Ramos (cell line): ENCODE measurements at regions not wholly inside any gene's neighbourhood (a gene's known extent, or its start where the extent isn't known, plus 50 kb on each side); places are given as distances from the start of the nearest gene placed in this dataset.

Experiments
- in situ Hi-C: fragments of 300-500 bp; cut with MboI; formaldehyde crosslinking; loops from one replicate; pipeline ENCODE4 v1.14.3; 2022; ENCODE audit warnings: low sequenced_read_pairs; ENCODE audit not compliant: unreplicated experiment

- in situ Hi-C loops: no loop called here
These were observed 281.3 kb downstream of the SOX9 start for GRCh38 chr17:72401883-72402726.

DNA sequence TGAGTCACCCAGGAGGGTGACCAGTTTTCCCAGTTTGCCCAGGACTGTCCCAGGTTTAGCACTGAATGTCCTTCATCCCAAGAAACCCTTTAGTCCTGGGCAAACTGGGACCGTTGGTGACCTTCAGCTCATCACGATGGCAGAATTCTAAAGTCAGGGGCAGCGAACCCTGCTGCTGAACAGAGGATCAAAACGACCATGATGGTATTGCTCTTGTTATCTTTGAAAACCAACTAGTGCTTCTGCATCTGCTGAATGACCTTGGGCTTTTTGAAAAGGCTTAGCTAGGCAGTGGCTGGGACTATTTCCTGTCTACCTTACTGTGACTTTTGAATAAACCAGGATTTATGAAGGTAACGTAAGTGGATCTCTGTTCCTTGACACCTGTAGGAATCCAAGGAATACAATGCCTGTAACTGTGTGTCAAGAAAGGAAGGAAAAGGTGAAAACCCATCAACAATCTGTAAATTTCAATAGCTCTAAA is 281.9 kb downstream of the SOX9 start:
- in situ Hi-C loops: no loop called here

DNA sequence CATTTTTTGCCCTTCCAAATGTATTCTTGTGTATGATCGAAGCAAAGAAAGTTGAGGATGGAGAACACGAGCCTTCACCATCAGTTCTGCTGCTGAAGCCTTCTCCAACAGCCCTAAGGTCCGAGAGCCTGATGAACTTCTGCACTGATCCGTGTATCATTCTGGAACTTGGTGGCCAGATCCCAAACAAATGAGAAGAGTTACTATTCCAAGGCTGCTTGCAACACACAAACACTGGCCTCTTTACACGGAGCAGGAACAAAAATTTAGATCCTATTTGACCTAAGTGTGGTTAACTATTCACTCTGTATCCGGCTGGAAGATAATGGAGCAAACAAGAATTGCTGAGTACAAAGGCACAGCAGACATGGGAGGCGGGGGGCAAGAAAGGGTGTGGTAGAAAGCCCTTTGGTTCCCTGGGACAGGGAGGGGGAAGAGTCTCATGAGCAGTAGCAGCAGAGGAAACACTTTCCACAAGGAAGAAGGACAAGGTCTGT is 282.9 kb downstream of the SOX9 start:
- in situ Hi-C loops: no loop called here

DNA sequence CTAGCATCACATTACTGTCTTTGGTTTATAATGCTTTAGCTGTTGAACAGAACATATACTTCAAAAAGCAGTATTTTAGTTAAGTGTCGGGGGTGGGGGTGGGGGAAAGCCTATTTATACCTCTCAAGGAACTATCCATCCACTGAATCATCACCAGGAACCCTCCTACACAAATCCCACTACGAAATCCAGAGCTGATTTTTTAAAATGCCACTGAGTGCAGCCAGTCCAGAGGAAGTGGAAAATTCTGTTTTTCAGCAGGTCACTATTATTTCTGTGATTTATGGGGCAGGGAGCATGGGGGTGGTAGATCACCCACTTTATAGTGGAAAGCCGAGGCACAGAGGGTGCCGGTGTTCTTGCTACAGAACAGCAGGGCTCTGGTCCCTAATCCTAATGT is 284.1 kb downstream of the SOX9 start:
- in situ Hi-C loops: no loop called here

DNA sequence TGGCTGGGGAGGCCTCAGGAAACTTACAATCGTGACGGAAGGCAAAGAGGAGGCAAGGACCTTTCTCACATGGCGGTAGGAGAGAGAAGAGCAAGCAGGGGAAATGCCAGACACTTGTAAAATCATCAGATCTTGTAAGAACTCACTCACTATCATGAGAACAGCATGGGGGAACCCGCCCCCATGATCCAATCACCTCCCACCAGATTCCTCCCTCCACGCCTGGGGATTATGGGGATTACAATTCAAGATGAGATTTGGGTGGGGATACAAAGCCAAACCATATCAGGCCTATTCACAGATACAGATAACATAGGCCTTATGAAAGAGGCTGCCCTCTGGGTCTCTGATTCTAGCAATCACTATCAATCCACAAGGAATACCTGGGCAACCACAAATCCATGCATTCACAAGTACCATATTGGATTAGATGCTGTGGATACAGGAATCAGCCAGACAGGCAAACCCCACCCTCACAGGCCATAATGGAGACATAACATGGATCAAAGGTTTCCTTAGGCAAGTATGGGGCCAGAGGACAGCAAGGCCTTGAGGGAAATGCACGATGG is 284.9 kb downstream of the SOX9 start:
- in situ Hi-C loops: no loop called here

DNA sequence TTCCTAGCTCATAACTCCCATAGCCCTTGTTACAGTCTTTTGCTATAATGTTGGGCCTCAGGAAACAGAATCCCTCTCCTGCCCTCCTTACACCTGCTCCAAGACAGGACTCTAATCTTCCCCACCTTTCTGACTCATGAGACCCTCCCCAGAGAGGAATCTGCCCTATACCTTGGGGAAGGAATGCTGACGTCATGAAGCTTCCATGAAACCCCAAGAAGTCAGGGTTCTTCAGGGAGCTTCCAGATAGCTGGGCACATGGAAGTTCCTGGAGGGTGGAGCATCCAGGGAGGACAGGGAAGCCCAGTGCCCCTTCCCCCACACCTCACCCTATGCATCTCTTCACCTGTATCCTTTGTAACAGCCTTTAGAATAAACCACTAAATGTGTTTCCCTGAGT is 285.7 kb downstream of the SOX9 start:
- in situ Hi-C loops: no loop called here

- in situ Hi-C loops: no loop called here
These were observed 286.6 kb downstream of the SOX9 start for GRCh38 chr17:72407336-72407909.

GRCh38 chr17:72407931-72408330 is 287.1 kb downstream of the SOX9 start:
- in situ Hi-C loops: no loop called here

GRCh38 chr17:72408641-72409040 is 287.8 kb downstream of the SOX9 start:
- in situ Hi-C loops: no loop called here

DNA sequence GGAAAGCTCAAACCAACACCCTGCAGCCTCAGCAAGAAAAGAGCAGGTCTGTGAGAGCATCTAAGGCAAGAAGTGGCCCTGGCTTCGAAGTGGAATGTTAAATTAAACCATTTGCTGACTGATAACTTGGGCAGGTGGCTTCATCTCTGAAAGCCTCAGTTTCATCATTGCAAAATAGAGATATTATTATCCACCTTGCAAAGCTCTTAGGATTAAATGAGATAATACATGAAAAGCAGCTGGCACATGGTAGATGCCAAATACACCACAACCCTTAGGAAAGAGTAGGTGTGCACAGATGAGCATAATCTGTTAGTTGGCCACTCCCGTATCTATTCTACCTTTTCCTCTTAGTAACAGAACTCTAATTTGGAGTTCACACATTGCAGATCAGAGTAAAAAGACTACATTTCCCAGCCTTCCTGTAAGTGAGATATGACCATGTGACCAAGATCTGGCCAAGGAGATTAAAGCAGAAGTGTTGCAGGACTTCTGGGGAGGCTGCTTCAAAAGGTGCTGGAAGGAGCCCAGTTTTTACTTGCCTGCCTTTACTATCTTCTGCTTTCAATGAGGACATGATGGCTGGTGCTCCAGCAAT is 288.7 kb downstream of the SOX9 start:
- in situ Hi-C loops: no loop called here

DNA sequence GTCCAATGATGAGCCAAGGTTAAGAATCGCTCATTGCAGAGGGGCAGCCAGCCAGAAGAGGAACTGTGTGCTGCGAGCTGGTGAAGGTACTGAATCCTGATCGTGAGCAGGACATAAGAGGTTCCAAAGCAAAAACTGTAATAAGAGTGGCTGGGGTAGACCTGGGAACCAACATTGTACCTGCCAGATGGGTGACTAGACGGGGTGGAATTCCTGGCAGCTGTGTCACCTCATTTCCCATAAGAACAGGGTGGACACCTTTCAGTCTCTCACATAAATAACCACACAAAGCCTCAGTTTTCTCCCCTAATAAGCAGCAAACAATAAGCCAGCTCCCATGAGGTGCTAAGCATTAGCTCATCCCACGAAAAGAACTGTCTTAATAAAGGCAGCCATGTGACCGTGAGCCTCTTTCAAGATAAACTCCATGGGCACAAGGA is 290.3 kb downstream of the SOX9 start:
- in situ Hi-C loops: no loop called here

GRCh38 chr17:72412650-72413076 is 291.8 kb downstream of the SOX9 start:
- in situ Hi-C loops: no loop called here

DNA sequence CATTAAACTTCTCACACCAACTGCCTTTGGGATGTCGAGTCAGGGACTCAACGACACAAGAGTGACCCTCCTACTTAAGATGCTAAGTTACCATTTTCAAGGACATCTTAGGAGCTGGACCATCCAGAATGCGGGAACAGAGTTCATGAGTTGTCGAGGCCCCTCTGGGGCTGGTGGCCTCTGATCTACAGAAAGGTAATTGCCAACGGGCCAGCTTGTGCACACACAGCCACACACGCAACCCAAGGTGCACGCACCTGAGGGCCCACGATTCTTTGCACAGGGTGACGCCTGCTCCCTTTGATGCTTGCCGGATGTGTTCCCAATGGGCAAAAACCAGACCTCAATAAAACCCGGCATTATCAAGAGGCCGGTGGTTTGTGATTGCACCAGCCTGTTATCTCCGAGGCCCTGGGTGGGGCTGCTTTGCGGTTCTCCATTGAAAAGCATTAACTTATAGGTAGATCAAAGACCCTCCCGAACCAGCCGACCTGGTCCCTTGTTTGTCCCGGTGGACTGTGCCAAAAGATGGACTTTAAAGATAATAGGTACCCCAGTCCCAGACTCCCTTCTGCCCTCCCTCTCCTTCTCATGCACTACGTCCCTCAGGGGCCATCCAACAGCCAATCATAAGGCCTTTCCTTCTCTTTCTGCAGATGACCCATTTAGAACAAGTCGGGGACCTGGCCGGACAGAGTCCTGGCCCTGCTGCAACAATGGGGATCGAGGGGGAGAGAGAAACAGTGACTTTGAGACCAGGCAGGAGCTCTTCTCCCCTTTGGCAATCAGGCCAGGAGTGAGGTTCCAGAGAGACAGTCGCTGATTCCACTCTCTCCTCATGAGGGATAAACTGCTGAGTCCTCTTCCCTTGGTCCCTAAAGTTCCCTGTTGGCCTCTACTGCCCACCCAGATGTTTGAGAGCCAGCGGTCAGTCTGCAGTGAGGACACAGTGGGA is 292.5 kb downstream of the SOX9 start:
- in situ Hi-C loops: no loop called here

- in situ Hi-C loops: no loop called here
These were observed 293.2 kb downstream of the SOX9 start for GRCh38 chr17:72414032-72414396.

DNA sequence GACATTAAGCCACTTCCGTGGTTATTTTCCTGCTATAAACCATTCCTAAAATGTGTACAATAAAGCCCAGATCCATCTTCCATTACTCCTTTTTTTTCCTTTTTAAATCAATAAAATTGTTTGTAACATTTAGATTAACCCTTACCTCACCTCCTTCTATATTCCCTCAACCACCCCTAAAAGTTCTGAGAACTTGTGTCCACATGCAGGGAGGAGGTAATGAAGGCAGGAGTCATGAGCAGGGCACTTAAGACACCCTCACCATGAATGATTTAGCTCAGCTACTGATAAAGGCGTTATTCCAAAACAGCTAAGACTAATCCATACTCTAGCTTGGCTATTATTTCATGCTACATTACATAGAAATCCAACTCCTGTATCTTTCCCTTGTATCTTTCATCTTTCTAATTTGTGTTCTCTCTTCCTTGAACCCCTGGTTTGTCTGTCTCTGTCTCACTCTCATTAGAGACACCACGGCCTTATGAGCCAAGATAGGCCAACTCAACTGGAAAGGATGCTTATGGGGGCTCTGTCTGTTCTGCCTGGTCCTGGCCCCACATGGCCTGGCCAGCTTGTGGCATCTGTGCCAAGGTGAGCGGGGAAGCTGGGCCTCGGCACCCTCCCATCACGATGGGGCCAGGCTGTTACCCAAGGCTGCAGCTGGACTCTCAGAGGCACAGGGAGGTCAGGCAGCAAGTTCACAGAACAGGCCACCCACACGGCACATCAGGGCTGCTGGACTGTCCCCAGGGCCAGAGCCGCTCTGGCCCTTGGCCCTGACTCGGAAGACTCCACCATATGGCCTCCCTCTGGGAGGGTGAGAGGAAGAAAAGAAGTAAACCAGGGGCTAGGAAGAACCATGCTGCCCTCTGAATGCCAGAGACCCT is 294.4 kb downstream of the SOX9 start:
- in situ Hi-C loops: no loop called here

GRCh38 chr17:72416054-72416675 is 295.3 kb downstream of the SOX9 start:
- in situ Hi-C loops: no loop called here

DNA sequence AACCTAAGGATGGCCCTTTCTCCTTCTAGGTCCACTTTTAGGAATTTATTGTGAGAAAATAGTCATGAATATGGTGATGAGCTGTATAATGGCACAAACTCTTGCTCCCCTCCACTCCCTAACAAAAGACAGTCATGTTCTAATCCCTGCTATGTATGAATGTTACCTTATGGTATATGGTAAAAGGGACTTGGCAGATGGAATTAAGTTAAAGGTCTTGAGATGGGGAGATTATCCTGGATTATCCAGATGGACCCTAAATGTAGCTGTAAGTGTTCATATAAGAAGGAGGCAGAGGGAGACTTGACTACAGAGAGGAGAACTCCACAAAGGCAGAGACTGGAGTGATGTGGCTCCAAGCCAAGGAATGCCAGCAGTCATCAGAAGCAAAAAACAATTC is 296.1 kb downstream of the SOX9 start:
- in situ Hi-C loops: no loop called here

DNA sequence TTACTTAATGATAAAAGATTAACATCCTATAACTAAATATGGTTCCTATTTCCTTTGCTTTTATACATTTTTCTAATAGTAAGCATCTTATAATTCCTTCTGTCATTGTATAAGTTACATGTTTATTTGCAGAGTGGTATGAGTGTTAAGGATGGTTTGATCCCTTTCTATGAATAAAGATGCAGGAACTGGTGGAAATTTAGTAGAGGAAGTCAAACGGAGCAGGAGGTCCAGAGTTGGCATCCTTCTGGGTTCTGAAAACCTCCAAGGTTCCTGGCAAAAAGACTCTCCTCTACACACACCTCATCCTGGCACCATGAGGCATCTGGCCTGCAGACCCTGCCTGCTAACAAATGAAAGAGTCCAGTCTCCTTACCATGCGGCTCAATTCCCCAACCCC is 296.8 kb downstream of the SOX9 start:
- in situ Hi-C loops: no loop called here
